ENCODE measurements at regions not wholly inside any gene's neighbourhood (a gene's known extent, or its start where the extent isn't known, plus 50 kb on each side); places are given as distances from the start of the nearest gene placed in this dataset.

GRCh38 chr1:56183151-56183550 lies 396.2 kb downstream of the PLPP3 start:
- no peak for DNase-seq (ENCODE audit: low spot score)
- TF ChIP-seq CTCF (IDR thresholded peaks at IDR 0.05; ENCODE audit: extremely low read depth, insufficient read depth, missing control alignments): no peak
- in situ Hi-C loops (cut with MboI; ENCODE audit: low pct_unique_long_range_greater_than_20kb, low sequenced_read_pairs, unreplicated experiment): no loop called here

GRCh38 chr1:56180520-56181190 lies 398.7 kb downstream of the PLPP3 start:
- no peak for DNase-seq (ENCODE audit: low spot score)
- TF ChIP-seq CTCF (IDR thresholded peaks at IDR 0.05; ENCODE audit: extremely low read depth, insufficient read depth, missing control alignments): no peak
- in situ Hi-C loops (cut with MboI; ENCODE audit: low pct_unique_long_range_greater_than_20kb, low sequenced_read_pairs, unreplicated experiment): no loop called here

DNA sequence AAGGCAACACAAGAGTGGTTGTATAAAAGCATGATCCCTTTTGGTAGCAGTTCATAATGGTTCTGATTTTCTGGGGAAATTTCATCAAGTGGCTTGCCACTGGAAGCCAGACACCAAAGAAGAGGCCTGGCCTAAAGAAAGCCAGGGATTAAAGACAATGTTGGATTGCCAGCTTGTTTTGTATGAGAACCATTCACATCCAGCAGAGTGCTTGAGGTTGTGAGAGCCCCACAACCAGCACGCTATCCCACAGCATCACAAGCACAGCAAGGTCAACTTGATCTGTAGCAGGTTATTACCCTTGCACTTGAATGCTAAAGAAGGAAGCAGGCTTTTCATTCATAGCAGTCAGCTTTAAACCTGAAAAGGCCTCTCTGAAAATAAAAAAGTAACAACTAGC lies 399.8 kb downstream of the PLPP3 start:
- in situ Hi-C loops (cut with MboI; ENCODE audit: low pct_unique_long_range_greater_than_20kb, low sequenced_read_pairs, unreplicated experiment): no loop called here
- TF ChIP-seq CTCF (IDR thresholded peaks at IDR 0.05; ENCODE audit: extremely low read depth, insufficient read depth, missing control alignments): no peak
- DNase-seq (ENCODE audit: low spot score): no peak

DNA sequence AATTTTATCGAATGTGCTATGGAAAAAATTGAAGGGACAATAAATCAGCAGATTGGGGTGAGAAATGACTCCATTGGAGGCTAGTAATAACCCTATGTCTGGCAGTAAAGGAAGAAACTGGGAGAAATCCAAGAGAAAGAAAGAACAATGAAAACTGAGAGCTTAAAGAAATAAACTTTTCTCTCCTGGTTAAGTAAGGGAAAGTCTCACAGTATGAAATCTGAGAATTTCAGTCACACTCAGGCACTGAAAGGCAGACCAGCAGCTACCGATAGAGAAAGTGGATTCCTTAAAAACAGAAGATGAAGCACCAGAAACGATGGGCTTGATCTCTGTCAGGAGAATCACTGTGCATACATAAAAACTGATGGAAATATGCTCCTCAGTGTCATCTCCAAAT lies 404.2 kb downstream of the PLPP3 start:
- in situ Hi-C loops (cut with MboI; ENCODE audit: low pct_unique_long_range_greater_than_20kb, low sequenced_read_pairs, unreplicated experiment): no loop called here
- no peak for TF ChIP-seq CTCF (IDR thresholded peaks at IDR 0.05; ENCODE audit: extremely low read depth, insufficient read depth, missing control alignments)
- no peak for DNase-seq (ENCODE audit: low spot score)

- in situ Hi-C loops (cut with MboI; ENCODE audit: low pct_unique_long_range_greater_than_20kb, low sequenced_read_pairs, unreplicated experiment): no loop called here
- TF ChIP-seq CTCF (IDR thresholded peaks at IDR 0.05; ENCODE audit: extremely low read depth, insufficient read depth, missing control alignments): no peak
- DNase-seq (ENCODE audit: low spot score): no peak
Observed at GRCh38 chr1:56174176-56174885, 405.0 kb downstream of the PLPP3 start.

- no peak for DNase-seq (ENCODE audit: low spot score)
- in situ Hi-C loops (cut with MboI; ENCODE audit: low pct_unique_long_range_greater_than_20kb, low sequenced_read_pairs, unreplicated experiment): no loop called here
- no peak for TF ChIP-seq CTCF (IDR thresholded peaks at IDR 0.05; ENCODE audit: extremely low read depth, insufficient read depth, missing control alignments)
Observed at GRCh38 chr1:56173736-56174135, 405.6 kb downstream of the PLPP3 start.
